Sigmoid colon (tissue), 4 donors: ENCODE measurements at regions not wholly inside any gene's neighbourhood (a gene's known extent, or its start where the extent isn't known, plus 50 kb on each side); places are given as distances from the start of the nearest gene placed in this dataset.

Source experiments
- CTCF ChIP-seq, 4 experiments: fragments of 450-650 bp in 3 of 4; fragments of 200-600 bp in 1 of 4; IDR thresholded peaks; one replicate each; pipeline ENCODE4 v1.5.1; 2016 to 2019; ENCODE audit warnings: antibody characterized with exemption in 4 of 4, mild to moderate bottlenecking in 3 of 4, moderate library complexity in 2 of 4
- EP300 ChIP-seq, 4 donors: sonication (generic); formaldehyde crosslinking; IDR thresholded peaks; one replicate each; pipeline ENCODE4 v1.6.1; 2017; ENCODE audit warnings: antibody characterized with exemption in 4 of 4
- POLR2A ChIP-seq, 2 donors: fragments of 450-650 bp; IDR thresholded peaks; one replicate each; pipeline ENCODE4 v1.6.1; 2016; ENCODE audit warnings: antibody characterized with exemption in 2 of 2, mild to moderate bottlenecking in 2 of 2, moderate library complexity in 2 of 2
- POLR2AphosphoS5 ChIP-seq, 4 donors: sonication (generic); formaldehyde crosslinking; IDR thresholded peaks; one replicate each; pipeline ENCODE4 v1.6.1; 2017; ENCODE audit warnings: antibody characterized with exemption in 4 of 4

GRCh38 chr3:124325248-124325647 is 333.3 kb upstream of the ROPN1 start:
- TF ChIP-seq POLR2AphosphoS5 (IDR thresholded peaks at IDR 0.05) (no peak), CTCF (IDR thresholded peaks at IDR 0.05) (no peak), POLR2A (IDR thresholded peaks at IDR 0.05) (no peak), EP300 (IDR thresholded peaks at IDR 0.05) (no peak)
